ENCODE measurements at regions not wholly inside any gene's neighbourhood (a gene's known extent, or its start where the extent isn't known, plus 50 kb on each side); places are given as distances from the start of the nearest gene placed in this dataset.
A peak's percentile ranks its signal among the peaks of the same experiment; 100 is the strongest.
"Not testable (repeated sequence)": the region's sequence is repeated elsewhere in the genome, so short reads cannot be mapped to it uniquely, and the experiment has no call there.

- no peak for DNase-seq
Measured at GRCh38 chr11:81368192-81368591, 1365.5 kb downstream of the FAM181B start.

- DNase-seq = no peak
Measured at GRCh38 chr11:81365496-81365895, 1368.2 kb downstream of the FAM181B start.

GRCh38 chr11:81359476-81359875 lies 1374.2 kb downstream of the FAM181B start:
- DNase-seq = no peak

GRCh38 chr11:81345609-81346008 lies 1388.1 kb downstream of the FAM181B start:
- no peak for DNase-seq

- DNase-seq = no peak
Measured at GRCh38 chr11:81342966-81343365, 1390.7 kb downstream of the FAM181B start.

- no peak for DNase-seq
Measured at GRCh38 chr11:81340225-81340624, 1393.4 kb downstream of the FAM181B start.

GRCh38 chr11:81339521-81339920 lies 1394.1 kb downstream of the FAM181B start:
- DNase-seq = no peak

GRCh38 chr11:81337756-81338155 lies 1395.9 kb downstream of the FAM181B start:
- DNase-seq = no peak

- DNase-seq = no peak
Measured at GRCh38 chr11:81332276-81332675, 1401.4 kb downstream of the FAM181B start.

- DNase-seq = no peak
Measured at GRCh38 chr11:81331611-81332235, 1401.9 kb downstream of the FAM181B start.

GRCh38 chr11:81331088-81331487 lies 1402.6 kb downstream of the FAM181B start:
- no peak for DNase-seq

GRCh38 chr11:81303038-81303664 lies 1430.5 kb downstream of the FAM181B start:
- DNase-seq = no peak

- no peak for DNase-seq
Measured at GRCh38 chr11:81301166-81301830, 1432.4 kb downstream of the FAM181B start.

GRCh38 chr11:81286959-81287358 lies 1446.7 kb downstream of the FAM181B start:
- DNase-seq = no peak

GRCh38 chr11:81286550-81286949 lies 1447.1 kb downstream of the FAM181B start:
- DNase-seq = no peak

GRCh38 chr11:81280228-81280627 lies 1453.4 kb downstream of the FAM181B start:
- DNase-seq = not testable (repeated sequence)

GRCh38 chr11:81278991-81279390 lies 1454.7 kb downstream of the FAM181B start:
- no peak for DNase-seq

GRCh38 chr11:81270686-81271085 lies 1463.0 kb downstream of the FAM181B start:
- DNase-seq = no peak

- DNase-seq = no peak
Measured at GRCh38 chr11:81267246-81267645, 1466.4 kb downstream of the FAM181B start.

- no peak for DNase-seq
Measured at GRCh38 chr11:81259471-81259870, 1474.2 kb downstream of the FAM181B start.

- DNase-seq = no peak
Measured at GRCh38 chr11:81255895-81256294, 1477.8 kb downstream of the FAM181B start.

- DNase-seq = peak; percentile 51
Measured at GRCh38 chr11:81253244-81253643, 1480.4 kb downstream of the FAM181B start.

- no peak for DNase-seq
Measured at GRCh38 chr11:81246941-81247340, 1486.7 kb downstream of the FAM181B start.

GRCh38 chr11:81245791-81246190 lies 1487.9 kb downstream of the FAM181B start:
- DNase-seq = no peak

All from right hindlimb (tissue), 1 donor.